GM12878 (cell line): ENCODE measurements at regions not wholly inside any gene's neighbourhood (a gene's known extent, or its start where the extent isn't known, plus 50 kb on each side); places are given as distances from the start of the nearest gene placed in this dataset.

Experiments
- ATAC-seq: fragments of 200-7000 bp; cut with Tn5 transposase; 3 replicates; pipeline ENCODE4 v1.9.1; 2020; ENCODE audit warnings: mild to moderate bottlenecking, moderate library complexity
- BruUV-seq: library from RNA; stranded (reverse); fragments of 400-500 nt; replicated peaks from 2 replicates; lab custom pipeline; 2021; lab: Mats Ljungman, UMichigan
- CTCF ChIA-PET: fragments of 300-600 bp; sonication (Branson Sonifier 250); formaldehyde crosslinking; extraction: SDS; loops from one replicate; lab custom pipeline; 2021; ENCODE audit warnings: inconsistent platforms; lab: Yijun Ruan, JAX
- POLR2A ChIA-PET: fragments of 350-600 bp; formaldehyde crosslinking; extraction: SDS; loops from one replicate; lab custom pipeline; 2021; ENCODE audit warnings: inconsistent platforms; lab: Charles Lee
- RAD21 ChIA-PET: fragments of 300-600 bp; sonication (Branson Sonifier 250); formaldehyde crosslinking; loops from one replicate; lab custom pipeline; 2023; ENCODE audit warnings: antibody characterized with exemption; ENCODE audit not compliant: unreplicated experiment; lab: Charles Lee
- SMC1A ChIA-PET: fragments of 300-600 bp; sonication (Branson Sonifier 250); formaldehyde crosslinking; loops from one replicate; lab custom pipeline; 2023; ENCODE audit not compliant: unreplicated experiment, uncharacterized antibody; lab: Charles Lee
- DNase-seq: peaks from one replicate; pipeline ENCODE4 v3.0.0-alpha.2; 2011; ENCODE audit warnings: low read depth, low spot score
- FAIRE-seq: peaks from 3 replicates; lab custom pipeline; 2011; peaks lifted over from hg19 to GRCh38; lab: Jason Lieb, UNC
- H2AFZ ChIP-seq: 2 replicates; pipeline ENCODE4 v1.6.0; 2011; ENCODE audit warnings: low read depth, low read length, control low read depth; ENCODE audit not compliant: control insufficient read depth
- H3K27ac ChIP-seq: 2 replicates; pipeline ENCODE4 v1.5.1; 2011; ENCODE audit warnings: control low read depth; ENCODE audit not compliant: control insufficient read depth, insufficient read depth
- H3K27me3 ChIP-seq, 2 experiments: replicated peaks in 1 of 2; 2 replicates each; pipeline versions ENCODE4 v1.6.0 to v1.6.1; 2011; ENCODE audit warnings: low read length in 1 of 2; ENCODE audit not compliant: control insufficient read depth in 2 of 2, insufficient read depth in 2 of 2
- H3K36me3 ChIP-seq, 2 experiments: 2 replicates each; pipeline ENCODE4 v1.5.1; 2011; ENCODE audit warnings: low read length in 1 of 2; ENCODE audit not compliant: control insufficient read depth in 2 of 2, insufficient read depth in 2 of 2
- H3K4me1 ChIP-seq: 2 replicates; pipeline ENCODE4 v1.6.1; 2011; ENCODE audit warnings: mild to moderate bottlenecking, low read length, moderate library complexity, mixed read lengths; ENCODE audit not compliant: control insufficient read depth, insufficient read depth
- H3K4me2 ChIP-seq: 2 replicates; pipeline ENCODE4 v1.6.0; 2011; ENCODE audit warnings: control low read depth; ENCODE audit not compliant: control insufficient read depth, insufficient read depth
- H3K4me3 ChIP-seq: fragments of 200-600 bp; sonication (generic); 2 replicates; pipeline ENCODE4 v1.5.1; 2016
- H3K79me2 ChIP-seq: 2 replicates; pipeline ENCODE4 v1.6.0; 2011; ENCODE audit warnings: low read length; ENCODE audit not compliant: control insufficient read depth, insufficient read depth
- H3K9ac ChIP-seq: 2 replicates; pipeline ENCODE4 v1.8.0; 2011; ENCODE audit warnings: low read length, control low read depth, mixed read lengths; ENCODE audit not compliant: control insufficient read depth, insufficient read depth
- H3K9me3 ChIP-seq: replicated peaks from 3 replicates; pipeline ENCODE4 v1.5.1; 2011; ENCODE audit warnings: mild to moderate bottlenecking, low read length; ENCODE audit not compliant: control insufficient read depth, insufficient read depth
- H4K20me1 ChIP-seq: 2 replicates; pipeline ENCODE4 v1.6.0; 2011; ENCODE audit not compliant: control insufficient read depth, insufficient read depth
- HDAC2 ChIP-seq: fragments of 200-600 bp; sonication (generic); IDR thresholded peaks from 2 replicates; pipeline ENCODE4 v1.6.1; 2017
- IKZF1 ChIP-seq: fragments of 450-650 bp; conservative IDR thresholded peaks from 2 replicates; pipeline ENCODE4 v1.6.1; 2017; ENCODE audit warnings: antibody characterized with exemption, mild to moderate bottlenecking
- NFXL1 ChIP-seq: fragments of 450-650 bp; IDR thresholded peaks from 2 replicates; pipeline ENCODE4 v1.6.1; 2017; ENCODE audit warnings: antibody characterized with exemption, mild to moderate bottlenecking, borderline replicate concordance
- PML ChIP-seq: IDR thresholded peaks from 2 replicates; pipeline ENCODE4 v1.6.1; 2012; ENCODE audit warnings: low read length, inconsistent platforms
- POLR2AphosphoS2 ChIP-seq: IDR thresholded peaks from 2 replicates; pipeline ENCODE4 v1.6.1; 2011; ENCODE audit warnings: low read depth, mild to moderate bottlenecking, low read length, improper control_type of control experiment, moderate library complexity
- SUPT20H ChIP-seq: IDR thresholded peaks from 2 replicates; pipeline ENCODE4 v1.6.1; 2011; ENCODE audit warnings: low read depth, mild to moderate bottlenecking, low read length, moderate library complexity, borderline replicate concordance; ENCODE audit not compliant: control insufficient read depth
- TCF12 ChIP-seq: IDR thresholded peaks from 2 replicates; pipeline ENCODE4 v1.6.1; 2011; ENCODE audit warnings: low read depth, mild to moderate bottlenecking, low read length
- ZZZ3 ChIP-seq: IDR thresholded peaks from 2 replicates; pipeline ENCODE4 v1.6.1; 2011; ENCODE audit warnings: low read depth; ENCODE audit not compliant: control insufficient read depth, insufficient read length
- WGBS: methylation state at CpG from one replicate; pipeline ENCODE4 v1.1.6; 2016; ENCODE audit warnings: low lambda C conversion rate; ENCODE audit not compliant: insufficient replicate concordance, insufficient coverage; ENCODE audit errors: missing lambda C conversion rate; 5-methylcytosine and 5-hydroxymethylcytosine counted together
- in situ Hi-C: fragments of 300-500 bp; cut with MboI; formaldehyde crosslinking; loops from 9 replicates; pipeline ENCODE4 v1.14.3; 2018; ENCODE audit warnings: mixed read lengths
- intact Hi-C: fragments of 100-400 bp; cut with micrococcal nuclease; formaldehyde crosslinking; loops from one replicate; pipeline ENCODE4 v1.14.2; 2022; ENCODE audit not compliant: unreplicated experiment
- TF ChIP-seq, protein P1 (sequence below): fragments of 450-650 bp; formaldehyde crosslinking; IDR thresholded peaks from 2 replicates; pipeline ENCODE4 v1.4.0; 2020; ENCODE audit warnings: mild to moderate bottlenecking, moderate library complexity

GRCh38 chr3:79835701-79836100, 67.9 kb upstream of the ROBO1 start:
- intact Hi-C loops (no loop called here), in situ Hi-C loops (no loop called here)
- no peak for ATAC-seq
- RAD21 ChIA-PET, result no interaction called here
- no peaks in the 10 kb centered on the region for H3K36me3 ChIP-seq
- no TSS peak for BruUV-seq
- no peak overlapping the region for H3K4me3 ChIP-seq
- H3K79me2 ChIP-seq, result no peaks in the 10 kb centered on the region
- H4K20me1 ChIP-seq, result no peaks in the 10 kb centered on the region
- SMC1A ChIA-PET, result no interaction called here
- no peaks in the 10 kb centered on the region for H3K9me3 ChIP-seq
- no peaks in the 10 kb centered on the region for H3K4me1 ChIP-seq
- no peak overlapping the region for H3K4me2 ChIP-seq
- no peak for DNase-seq
- H3K27ac ChIP-seq, result no peak overlapping the region
- POLR2A ChIA-PET, result no interaction called here
- CTCF ChIA-PET, result no interaction called here
- no peak overlapping the region for H2AFZ ChIP-seq
- no peaks in the 10 kb centered on the region for H3K27me3 ChIP-seq
- FAIRE-seq, result no peak
- WGBS, result 27% methylated on average over 4 of the region's 4 CpGs
- no peak overlapping the region for H3K9ac ChIP-seq
- TF ChIP-seq PML, result no peak
- no peak for TF ChIP-seq ZZZ3
- TF ChIP-seq IKZF1, result no peak
- TF ChIP-seq, protein P1, sequence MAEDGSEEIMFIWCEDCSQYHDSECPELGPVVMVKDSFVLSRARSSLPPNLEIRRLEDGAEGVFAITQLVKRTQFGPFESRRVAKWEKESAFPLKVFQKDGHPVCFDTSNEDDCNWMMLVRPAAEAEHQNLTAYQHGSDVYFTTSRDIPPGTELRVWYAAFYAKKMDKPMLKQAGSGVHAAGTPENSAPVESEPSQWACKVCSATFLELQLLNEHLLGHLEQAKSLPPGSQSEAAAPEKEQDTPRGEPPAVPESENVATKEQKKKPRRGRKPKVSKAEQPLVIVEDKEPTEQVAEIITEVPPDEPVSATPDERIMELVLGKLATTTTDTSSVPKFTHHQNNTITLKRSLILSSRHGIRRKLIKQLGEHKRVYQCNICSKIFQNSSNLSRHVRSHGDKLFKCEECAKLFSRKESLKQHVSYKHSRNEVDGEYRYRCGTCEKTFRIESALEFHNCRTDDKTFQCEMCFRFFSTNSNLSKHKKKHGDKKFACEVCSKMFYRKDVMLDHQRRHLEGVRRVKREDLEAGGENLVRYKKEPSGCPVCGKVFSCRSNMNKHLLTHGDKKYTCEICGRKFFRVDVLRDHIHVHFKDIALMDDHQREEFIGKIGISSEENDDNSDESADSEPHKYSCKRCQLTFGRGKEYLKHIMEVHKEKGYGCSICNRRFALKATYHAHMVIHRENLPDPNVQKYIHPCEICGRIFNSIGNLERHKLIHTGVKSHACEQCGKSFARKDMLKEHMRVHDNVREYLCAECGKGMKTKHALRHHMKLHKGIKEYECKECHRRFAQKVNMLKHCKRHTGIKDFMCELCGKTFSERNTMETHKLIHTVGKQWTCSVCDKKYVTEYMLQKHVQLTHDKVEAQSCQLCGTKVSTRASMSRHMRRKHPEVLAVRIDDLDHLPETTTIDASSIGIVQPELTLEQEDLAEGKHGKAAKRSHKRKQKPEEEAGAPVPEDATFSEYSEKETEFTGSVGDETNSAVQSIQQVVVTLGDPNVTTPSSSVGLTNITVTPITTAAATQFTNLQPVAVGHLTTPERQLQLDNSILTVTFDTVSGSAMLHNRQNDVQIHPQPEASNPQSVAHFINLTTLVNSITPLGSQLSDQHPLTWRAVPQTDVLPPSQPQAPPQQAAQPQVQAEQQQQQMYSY (CRISPR knock-in tag), result no peak
- TF ChIP-seq HDAC2, result no peak
- TF ChIP-seq POLR2AphosphoS2, result no peak
- no peak for TF ChIP-seq NFXL1
- TF ChIP-seq TCF12, result no peak
- no peak for TF ChIP-seq SUPT20H
